ENCODE measurements at regions not wholly inside any gene's neighbourhood (a gene's known extent, or its start where the extent isn't known, plus 50 kb on each side); places are given as distances from the start of the nearest gene placed in this dataset.

GRCh38 chr13:80688593-80688992 lies 347.7 kb upstream of the SPRY2 start:
- Histone ChIP-seq H3K4me3 (ENCODE audit: severe bottlenecking) (no peak overlapping the region), H3K4me1 (ENCODE audit: insufficient read depth, poor library complexity, severe bottlenecking) (no peaks in the 10 kb centered on the region), H3K36me3 (ENCODE audit: low read depth) (no peaks in the 10 kb centered on the region), H3K9me3 (ENCODE audit: severe bottlenecking) (no peaks in the 10 kb centered on the region), H3K27me3 (ENCODE audit: insufficient read depth, poor library complexity, severe bottlenecking) (no peaks in the 10 kb centered on the region), H3K27ac (ENCODE audit: poor library complexity, severe bottlenecking) (no peak overlapping the region)
- ATAC-seq (ENCODE audit: low read depth) (no peak), DNase-seq (ENCODE audit: low spot score) (no peak)
- TF ChIP-seq, protein P1, sequence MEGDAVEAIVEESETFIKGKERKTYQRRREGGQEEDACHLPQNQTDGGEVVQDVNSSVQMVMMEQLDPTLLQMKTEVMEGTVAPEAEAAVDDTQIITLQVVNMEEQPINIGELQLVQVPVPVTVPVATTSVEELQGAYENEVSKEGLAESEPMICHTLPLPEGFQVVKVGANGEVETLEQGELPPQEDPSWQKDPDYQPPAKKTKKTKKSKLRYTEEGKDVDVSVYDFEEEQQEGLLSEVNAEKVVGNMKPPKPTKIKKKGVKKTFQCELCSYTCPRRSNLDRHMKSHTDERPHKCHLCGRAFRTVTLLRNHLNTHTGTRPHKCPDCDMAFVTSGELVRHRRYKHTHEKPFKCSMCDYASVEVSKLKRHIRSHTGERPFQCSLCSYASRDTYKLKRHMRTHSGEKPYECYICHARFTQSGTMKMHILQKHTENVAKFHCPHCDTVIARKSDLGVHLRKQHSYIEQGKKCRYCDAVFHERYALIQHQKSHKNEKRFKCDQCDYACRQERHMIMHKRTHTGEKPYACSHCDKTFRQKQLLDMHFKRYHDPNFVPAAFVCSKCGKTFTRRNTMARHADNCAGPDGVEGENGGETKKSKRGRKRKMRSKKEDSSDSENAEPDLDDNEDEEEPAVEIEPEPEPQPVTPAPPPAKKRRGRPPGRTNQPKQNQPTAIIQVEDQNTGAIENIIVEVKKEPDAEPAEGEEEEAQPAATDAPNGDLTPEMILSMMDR (IDR thresholded peaks at IDR 0.05; ENCODE audit: poor library complexity, severe bottlenecking): no peak

DNA sequence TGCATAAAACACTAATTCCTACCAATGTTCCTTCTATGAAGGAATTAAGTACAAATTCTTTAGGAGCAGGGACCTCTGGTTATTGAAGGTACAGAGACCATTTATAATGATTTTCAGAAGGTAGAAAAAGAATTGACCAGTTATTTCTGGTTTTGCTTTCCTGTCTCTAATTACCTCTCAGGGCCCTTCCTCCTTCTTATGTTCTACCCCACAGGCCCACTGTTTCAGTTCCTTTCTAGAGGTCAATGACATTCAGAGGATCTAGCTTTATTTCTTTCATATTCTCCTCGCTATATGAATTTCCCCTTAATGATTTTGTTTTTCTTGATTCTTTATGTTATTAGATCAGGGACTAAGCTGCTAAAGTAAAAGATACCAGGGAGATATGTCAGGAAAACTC lies 345.0 kb upstream of the SPRY2 start:
- Histone ChIP-seq H3K27me3 (ENCODE audit: insufficient read depth, poor library complexity, severe bottlenecking) (no peaks in the 10 kb centered on the region), H3K9me3 (ENCODE audit: severe bottlenecking) (no peaks in the 10 kb centered on the region), H3K27ac (ENCODE audit: poor library complexity, severe bottlenecking) (no peak overlapping the region), H3K4me1 (ENCODE audit: insufficient read depth, poor library complexity, severe bottlenecking) (no peaks in the 10 kb centered on the region), H3K4me3 (ENCODE audit: severe bottlenecking) (no peak overlapping the region), H3K36me3 (ENCODE audit: low read depth) (no peaks in the 10 kb centered on the region)
- ATAC-seq (ENCODE audit: low read depth) (no peak), DNase-seq (ENCODE audit: low spot score) (no peak)
- TF ChIP-seq, protein P1 (IDR thresholded peaks at IDR 0.05; ENCODE audit: poor library complexity, severe bottlenecking): no peak

GRCh38 chr13:80684217-80684991 lies 343.5 kb upstream of the SPRY2 start:
- Histone ChIP-seq H3K27me3 (ENCODE audit: insufficient read depth, poor library complexity, severe bottlenecking) (no peaks in the 10 kb centered on the region), H3K36me3 (ENCODE audit: low read depth) (no peaks in the 10 kb centered on the region), H3K4me1 (ENCODE audit: insufficient read depth, poor library complexity, severe bottlenecking) (no peaks in the 10 kb centered on the region), H3K27ac (ENCODE audit: poor library complexity, severe bottlenecking) (no peak overlapping the region), H3K9me3 (ENCODE audit: severe bottlenecking) (no peaks in the 10 kb centered on the region), H3K4me3 (ENCODE audit: severe bottlenecking) (no peak overlapping the region)
- DNase-seq (ENCODE audit: low spot score) (no peak), ATAC-seq (ENCODE audit: low read depth) (no peak)
- TF ChIP-seq, protein P1 (IDR thresholded peaks at IDR 0.05; ENCODE audit: poor library complexity, severe bottlenecking): no peak

DNA sequence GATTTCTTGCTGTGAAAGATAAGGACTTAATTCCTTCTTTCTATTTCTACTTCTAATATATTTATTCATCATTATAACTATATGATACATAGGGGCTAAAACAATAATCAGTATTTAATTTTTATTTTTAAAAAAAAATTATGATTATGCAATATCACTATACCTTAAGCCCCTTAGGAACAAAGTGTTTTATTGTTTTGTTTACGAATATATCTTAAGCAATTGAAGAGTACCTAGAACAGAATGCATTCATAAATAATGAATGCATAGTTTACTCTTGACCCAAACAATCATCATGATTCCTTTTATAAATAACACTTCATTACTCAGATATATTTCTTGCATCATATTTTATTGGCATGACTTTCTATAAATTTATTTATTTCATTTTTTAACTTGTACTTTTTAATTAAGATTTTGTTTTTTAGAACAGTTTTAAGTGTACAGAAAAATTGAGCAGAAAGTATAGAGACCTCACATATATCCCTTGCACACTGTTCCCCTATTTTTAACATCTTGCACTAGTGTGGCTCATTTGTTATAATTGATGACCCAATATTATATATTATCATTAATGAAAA lies 339.9 kb upstream of the SPRY2 start:
- Histone ChIP-seq H3K36me3 (ENCODE audit: low read depth) (no peaks in the 10 kb centered on the region), H3K9me3 (ENCODE audit: severe bottlenecking) (peaks cover 3% of the 10 kb centered on the region), H3K4me3 (ENCODE audit: severe bottlenecking) (no peak overlapping the region), H3K27me3 (ENCODE audit: insufficient read depth, poor library complexity, severe bottlenecking) (no peaks in the 10 kb centered on the region), H3K27ac (ENCODE audit: poor library complexity, severe bottlenecking) (no peak overlapping the region), H3K4me1 (ENCODE audit: insufficient read depth, poor library complexity, severe bottlenecking) (no peaks in the 10 kb centered on the region)
- ATAC-seq (ENCODE audit: low read depth): no peak
- no peak for DNase-seq (ENCODE audit: low spot score)
- TF ChIP-seq, protein P1 (IDR thresholded peaks at IDR 0.05; ENCODE audit: poor library complexity, severe bottlenecking): no peak

DNA sequence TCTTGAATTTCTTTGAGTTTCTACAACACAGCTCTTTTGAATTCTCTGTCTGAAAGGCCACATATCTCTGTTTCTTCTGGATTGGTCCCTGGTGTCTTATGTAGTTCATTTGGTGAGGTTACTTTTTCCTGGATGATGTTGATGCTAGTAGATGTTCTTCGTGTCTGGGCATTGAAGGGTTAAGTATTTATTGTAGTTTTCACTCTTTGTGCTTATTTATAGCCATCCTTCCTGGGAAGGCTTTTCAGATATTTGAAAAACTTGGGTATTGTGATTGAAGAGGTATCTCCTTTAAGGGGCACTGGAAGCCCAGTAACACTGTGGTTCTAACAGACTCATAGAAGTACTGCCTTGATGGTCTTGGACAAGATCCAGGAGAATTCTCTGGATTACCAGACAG lies 338.5 kb upstream of the SPRY2 start:
- DNase-seq (ENCODE audit: low spot score): no peak
- H3K27ac ChIP-seq (ENCODE audit: poor library complexity, severe bottlenecking): no peak overlapping the region
- no peaks in the 10 kb centered on the region for H3K36me3 ChIP-seq (ENCODE audit: low read depth)
- ATAC-seq (ENCODE audit: low read depth): no peak
- peaks cover 3% of the 10 kb centered on the region for H3K9me3 ChIP-seq (ENCODE audit: severe bottlenecking)
- no peaks in the 10 kb centered on the region for H3K27me3 ChIP-seq (ENCODE audit: insufficient read depth, poor library complexity, severe bottlenecking)
- H3K4me3 ChIP-seq (ENCODE audit: severe bottlenecking): no peak overlapping the region
- no peaks in the 10 kb centered on the region for H3K4me1 ChIP-seq (ENCODE audit: insufficient read depth, poor library complexity, severe bottlenecking)
- TF ChIP-seq, protein P1 (IDR thresholded peaks at IDR 0.05; ENCODE audit: poor library complexity, severe bottlenecking): no peak
